HG02571 (cell line): ENCODE measurements at regions not wholly inside any gene's neighbourhood (a gene's known extent, or its start where the extent isn't known, plus 50 kb on each side); places are given as distances from the start of the nearest gene placed in this dataset.

Experiments used
- ATAC-seq: cut with Tn5 transposase; IDR thresholded peaks from one replicate; pipeline ENCODE4 v1.9.1; 2021; ENCODE audit warnings: mild to moderate bottlenecking, moderate library complexity; ENCODE audit not compliant: unreplicated experiment

DNA sequence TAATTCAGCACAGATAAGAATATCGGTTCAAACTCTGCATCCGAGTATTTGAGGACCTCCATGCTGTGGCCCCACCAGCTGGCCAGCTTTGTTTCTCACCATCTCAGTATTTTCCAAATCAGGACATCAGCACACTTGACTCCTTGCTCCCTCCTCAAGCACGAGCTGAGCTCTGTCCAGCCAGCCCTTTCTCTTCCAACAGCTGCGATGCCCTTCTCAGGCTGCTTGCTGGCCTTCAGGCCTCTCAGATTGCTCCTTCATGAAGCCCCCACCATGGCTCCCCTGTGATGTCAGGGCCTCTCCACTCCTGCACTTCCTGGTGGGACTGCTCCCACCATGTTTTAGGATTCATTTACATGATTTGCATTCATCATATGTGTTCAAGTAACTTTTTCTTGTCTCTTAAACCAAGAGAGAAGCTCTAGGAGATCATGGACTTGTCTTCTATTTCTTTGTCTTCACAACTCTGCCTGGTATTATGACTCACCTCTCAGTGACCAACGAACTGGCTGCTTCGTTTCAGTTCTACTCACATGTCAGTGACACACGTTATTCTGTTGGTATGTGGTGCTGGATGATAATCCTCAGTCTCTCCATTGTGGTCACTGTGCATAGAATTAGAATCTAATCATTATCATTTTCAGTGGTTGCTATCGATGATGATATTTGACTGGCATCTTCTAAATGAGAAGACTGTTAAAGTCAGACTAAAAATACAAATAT, 471.7 kb downstream of the EFNB2 start:
- no peak for ATAC-seq

DNA sequence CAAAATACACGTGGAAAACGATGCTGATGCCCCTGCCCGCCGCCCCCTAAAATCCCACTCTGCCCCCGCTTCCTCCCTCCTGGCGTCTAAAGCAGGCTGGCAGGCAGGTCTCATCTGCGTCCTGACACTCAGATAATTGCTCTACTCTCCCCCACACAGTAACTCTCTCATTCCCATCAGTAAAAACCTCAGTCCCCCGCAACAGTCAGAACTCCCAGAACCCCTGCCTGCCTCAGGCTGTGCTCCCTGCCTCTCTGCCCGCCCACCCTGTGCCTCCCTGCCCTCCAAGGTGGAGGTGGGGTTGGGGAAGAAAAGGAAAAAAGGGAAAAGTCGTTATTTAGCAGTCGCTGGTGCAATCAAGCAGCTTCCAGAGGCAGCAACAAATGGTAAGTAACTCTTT, 473.7 kb downstream of the EFNB2 start:
- no peak for ATAC-seq

DNA sequence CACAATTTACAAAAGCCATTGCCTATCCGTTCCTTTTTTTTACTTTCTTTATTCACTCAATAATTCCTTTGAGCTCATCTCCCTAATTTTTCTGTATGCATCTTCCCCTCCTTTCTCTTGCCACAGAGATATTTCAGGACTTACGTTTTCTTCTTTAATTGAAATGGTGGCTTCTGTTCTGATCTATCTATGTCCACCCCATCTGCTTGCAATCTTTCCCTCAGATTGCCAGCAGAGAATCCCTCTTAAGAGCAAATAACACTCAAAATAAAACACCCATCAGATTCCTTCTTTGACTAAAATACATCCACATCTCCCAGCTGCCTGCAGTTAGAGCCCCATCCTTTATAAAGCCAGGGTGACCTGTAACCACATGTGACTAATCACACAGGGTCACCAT, 478.6 kb downstream of the EFNB2 start:
- no peak for ATAC-seq

DNA sequence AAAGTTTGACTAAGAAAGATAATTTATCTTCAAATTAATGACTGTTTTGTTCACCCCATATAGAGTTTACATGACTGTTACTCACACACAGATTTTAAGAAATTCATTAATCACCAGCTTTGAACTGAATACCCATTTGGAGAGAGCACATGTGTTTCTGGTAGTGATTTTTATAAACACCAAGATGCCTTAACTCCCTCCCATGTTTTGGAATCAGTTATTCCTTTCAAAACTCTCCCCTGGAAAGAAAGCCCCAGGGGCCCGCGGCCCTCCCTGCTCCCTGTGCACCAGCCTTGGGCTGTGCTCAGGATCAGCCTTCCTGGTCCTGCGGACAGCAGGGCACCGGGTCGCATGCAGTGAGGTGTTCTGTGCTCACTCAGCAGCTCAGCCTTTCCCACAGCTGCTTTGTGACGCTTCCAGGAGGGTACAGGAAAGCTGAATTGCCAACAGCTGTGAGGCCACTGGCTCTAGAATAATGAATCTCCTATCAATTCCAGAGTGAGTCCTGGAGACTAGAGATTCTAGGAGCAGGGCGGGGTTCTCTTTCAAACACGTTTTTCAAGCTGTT, 483.2 kb downstream of the EFNB2 start:
- no peak for ATAC-seq

DNA sequence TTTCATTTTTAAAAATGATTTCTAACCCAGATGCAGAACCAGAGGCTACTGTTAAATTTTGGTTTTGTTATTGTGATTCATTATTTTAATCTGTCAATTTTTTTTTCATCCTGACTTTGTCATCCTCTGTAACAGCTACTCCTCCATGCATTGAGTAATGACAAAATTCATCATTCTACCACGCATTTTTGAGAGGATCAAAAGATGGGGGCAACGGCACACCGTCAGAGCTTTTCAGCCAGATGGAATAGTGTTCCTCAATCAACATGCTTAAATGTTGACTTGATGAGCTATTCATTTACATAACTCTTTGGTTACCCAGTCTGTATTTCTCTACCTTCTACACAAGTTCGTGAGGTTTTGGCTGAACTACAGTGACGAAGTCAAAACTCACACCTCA, 486.3 kb downstream of the EFNB2 start:
- no peak for ATAC-seq

DNA sequence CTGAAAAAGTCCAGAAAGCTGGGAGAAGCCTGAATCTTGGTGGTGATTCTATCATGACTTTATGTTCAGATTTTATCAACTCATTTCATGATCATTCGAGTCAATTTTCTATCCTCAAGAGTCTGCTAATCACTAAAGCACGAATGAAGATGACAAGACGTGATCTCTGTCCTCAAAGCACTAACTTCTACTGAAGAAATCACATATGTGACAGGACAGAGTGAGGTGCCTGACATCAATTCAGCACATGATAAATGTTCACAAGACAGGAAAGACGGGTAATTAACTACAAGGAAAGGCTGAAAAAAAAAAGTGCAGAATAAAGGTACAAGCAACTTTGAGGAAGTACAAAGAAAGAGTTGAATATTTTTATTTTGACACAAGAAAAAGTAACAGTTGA, 487.1 kb downstream of the EFNB2 start:
- ATAC-seq: no peak

DNA sequence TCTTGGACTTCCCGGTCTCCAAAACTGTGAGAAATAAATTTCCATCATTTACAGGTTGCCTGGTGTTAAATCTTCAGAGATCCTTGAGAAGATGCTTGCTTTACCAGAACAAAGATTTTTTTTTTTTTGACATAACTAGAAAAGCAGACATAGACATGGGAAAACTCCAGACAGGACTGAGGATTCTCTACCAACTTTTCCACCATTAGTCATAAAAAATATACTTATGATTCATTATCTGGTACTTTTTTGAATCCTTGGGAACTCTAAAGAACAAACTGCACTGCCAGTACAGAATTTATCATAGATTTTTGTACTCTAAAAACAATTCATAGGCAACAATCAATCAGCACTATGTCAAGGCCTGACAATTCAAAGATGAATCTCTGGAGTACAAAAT, 487.6 kb downstream of the EFNB2 start:
- no peak for ATAC-seq

DNA sequence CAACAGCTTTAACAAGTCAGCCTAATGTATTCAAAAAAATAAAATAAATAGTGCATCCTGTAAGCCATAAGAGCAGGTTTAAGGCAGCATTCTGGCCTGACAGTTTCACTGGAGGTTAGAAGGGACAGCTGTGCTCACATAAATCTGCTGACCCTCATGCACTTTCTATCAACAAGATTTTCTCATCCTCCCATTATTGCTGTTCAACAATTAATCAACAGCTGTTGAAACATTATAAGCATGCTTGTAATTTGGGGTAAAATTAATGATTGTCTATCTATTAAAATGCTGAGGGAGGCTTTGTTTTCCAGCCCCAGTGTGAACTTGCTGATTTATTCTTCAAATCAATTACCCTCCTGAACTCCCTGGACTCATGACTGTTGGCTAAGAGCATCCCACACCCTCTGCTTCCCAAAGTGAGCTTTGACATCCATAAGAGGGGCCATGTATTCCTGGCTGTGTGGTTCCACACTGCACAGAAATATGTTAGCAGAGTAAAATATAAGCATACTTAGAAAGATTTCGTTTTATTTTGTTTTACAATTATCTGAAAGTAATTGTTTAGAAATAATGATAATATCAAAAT, 492.4 kb downstream of the EFNB2 start:
- ATAC-seq: no peak

DNA sequence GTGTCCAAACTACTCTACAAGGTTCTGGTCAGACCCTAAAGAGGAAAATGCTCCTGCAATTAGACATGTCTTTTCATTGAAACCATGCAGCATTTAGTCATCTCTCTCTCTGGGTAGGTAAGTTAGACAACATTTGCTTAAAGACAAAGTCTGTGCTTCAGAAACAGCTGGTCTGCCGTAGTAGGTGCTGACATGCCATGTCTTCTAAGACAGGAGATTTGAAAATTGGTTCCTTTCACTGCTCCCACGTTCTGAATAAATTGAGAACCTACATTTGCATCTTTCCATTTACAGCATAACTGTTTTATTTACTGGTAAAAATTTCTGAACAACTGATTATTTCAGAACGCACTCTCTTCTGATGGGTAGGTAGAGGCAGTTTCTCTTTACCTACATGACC, 494.0 kb downstream of the EFNB2 start:
- ATAC-seq: no peak

DNA sequence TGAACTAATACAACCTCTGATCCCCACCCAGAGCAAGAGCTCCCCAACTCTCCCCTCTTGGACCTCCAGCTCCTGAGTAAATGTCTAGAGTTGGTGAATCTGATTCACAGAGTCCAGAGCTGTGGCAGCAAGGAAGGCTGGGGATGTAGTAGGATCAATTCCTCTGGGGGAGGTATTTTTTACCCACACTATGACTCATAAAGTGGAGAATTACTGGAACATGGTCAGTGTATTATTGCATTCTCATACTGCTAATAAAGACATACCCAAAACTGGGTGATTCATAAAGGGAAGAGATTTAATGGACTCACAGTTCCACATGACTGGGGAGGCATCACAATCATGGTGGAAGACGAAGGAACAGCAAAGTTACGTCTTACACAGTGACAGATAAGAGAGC, 496.7 kb downstream of the EFNB2 start:
- ATAC-seq: no peak

DNA sequence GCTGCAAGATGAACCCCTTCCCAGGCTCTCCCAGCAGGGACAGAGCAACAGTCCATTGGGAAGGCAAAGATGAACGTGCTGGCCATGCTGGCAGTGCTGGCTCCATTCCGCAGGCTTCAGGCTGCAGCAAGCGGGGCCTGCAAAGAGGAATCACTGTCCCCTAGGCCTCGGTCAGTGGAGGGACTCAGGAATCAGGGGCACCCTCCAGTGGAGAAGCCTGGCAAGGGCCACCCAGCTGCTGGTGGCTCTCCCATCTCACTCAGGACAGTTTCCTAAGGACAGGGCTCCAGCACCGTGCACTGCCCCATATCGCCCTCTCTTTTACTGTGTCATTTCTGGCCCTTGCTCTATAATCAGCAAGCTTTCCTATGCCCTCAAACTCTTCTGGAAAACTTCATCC, 498.6 kb downstream of the EFNB2 start:
- no peak for ATAC-seq

DNA sequence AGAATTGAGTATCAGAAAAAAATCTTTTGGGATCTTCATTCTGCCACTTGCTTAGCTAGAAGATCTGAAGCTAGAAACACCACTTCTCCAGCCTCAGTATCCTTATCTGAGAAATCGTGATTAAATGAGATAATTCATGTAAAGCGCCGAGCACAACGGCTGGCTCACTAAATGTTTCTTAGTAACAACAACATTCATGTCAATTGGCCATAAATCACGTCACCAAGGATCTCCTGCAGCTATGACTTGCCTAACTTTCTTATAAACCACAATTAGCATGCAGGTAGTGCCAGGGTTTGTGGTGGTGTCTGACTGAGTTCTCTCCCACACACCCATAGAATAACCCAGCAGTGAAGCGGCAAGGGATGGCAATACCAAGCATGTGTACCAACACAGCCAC, 501.3 kb downstream of the EFNB2 start:
- ATAC-seq: no peak

DNA sequence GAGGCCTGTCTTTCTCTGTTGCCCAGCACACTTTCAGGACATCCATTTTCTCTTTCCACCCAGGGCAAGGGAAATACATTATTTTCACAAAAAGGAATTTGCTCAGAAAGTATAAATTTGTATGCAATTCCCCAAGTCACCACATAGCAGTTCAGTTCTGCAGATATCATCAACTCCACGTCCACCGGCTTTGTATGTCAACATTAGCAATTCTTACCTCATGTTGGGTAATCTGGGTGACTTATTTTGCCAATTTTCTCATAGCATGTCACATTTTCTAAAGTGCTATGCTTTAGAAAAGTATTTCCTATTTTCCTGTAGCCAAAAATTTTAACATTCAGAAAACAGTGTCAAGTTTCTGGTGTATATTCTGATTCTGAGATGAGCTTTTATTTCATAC, 501.8 kb downstream of the EFNB2 start:
- no peak for ATAC-seq

DNA sequence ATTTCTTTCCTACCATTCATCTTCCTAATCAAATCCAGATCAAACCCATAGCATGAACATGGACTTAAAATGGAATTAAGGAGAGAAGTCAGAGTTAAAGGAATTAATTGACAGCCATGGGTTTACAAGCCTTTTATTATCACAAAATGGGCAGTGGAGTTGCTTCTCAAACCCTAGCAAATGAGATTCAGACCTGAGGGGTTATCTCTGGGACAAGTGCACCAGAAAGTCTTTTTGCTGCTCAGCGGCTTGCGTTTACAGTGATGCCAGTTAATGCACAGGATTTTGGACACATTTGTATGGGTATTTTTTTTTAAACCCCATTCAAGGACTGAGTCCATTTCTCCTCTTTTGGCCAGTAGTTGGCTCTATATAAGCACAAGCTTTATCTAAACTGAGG, 503.0 kb downstream of the EFNB2 start:
- no peak for ATAC-seq

DNA sequence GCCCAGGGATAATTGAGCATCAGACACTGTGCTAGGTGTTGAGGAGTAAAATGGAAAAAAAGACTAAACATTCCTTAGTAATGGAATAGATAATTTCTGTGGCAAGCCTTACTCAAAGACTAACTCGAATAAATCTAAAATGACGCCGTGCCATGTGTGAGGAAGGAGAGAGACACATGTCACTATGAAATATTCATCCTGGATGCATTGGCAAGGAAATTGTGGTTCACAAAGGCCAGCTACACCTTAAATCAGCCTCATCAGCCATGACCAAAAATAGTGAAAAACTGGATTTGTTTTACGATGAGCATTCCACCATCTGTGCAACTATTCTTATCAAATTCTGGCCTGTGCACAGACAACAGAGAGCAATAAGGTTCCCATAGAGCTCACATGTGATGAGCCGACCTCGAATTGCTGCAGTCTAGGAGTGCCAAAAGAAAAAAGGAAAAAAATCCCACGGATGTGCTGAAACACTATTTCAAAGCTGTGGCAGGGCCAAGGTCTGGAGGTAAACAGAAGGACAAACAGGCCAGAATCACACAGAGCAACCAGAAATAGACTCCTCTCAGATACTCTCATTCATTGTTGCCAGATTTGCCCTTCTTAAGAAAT, 505.7 kb downstream of the EFNB2 start:
- no peak for ATAC-seq

DNA sequence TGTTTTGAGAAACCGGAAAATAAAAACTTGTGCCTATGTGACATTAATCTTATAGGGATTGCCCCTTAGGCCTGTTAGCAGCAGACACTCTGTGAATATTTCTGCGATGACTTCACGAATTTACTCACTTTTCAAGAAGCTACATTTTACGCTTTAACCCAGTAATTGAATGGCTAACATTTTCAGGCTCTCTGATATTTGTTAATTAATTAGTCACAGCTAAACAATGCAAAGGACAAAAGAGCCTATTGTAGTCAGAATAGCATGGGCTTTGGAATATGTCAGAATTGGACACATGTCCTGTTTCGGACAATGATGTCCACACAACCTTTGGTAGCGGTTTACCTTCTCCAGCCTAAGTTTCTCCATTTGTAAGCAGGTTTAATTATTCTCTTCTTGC, 506.6 kb downstream of the EFNB2 start:
- ATAC-seq: no peak

DNA sequence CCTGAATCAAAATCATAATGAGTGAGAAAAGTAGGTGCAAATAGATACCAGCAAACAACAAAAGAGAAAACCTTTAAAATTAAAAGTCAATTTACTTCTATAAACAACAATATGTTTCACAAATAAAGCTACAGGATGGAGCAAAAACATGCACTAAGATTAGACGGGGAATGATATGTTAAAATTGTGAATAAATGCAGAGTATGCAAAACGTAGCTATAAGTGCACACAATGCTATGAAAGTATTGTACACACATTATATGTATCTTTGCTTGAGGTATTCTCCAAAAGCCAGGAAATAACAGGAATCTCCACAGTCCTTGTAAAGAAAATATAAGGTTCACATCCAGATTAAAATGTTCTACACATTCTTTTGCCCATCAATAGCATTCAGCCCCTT, 523.9 kb downstream of the EFNB2 start:
- ATAC-seq: no peak

DNA sequence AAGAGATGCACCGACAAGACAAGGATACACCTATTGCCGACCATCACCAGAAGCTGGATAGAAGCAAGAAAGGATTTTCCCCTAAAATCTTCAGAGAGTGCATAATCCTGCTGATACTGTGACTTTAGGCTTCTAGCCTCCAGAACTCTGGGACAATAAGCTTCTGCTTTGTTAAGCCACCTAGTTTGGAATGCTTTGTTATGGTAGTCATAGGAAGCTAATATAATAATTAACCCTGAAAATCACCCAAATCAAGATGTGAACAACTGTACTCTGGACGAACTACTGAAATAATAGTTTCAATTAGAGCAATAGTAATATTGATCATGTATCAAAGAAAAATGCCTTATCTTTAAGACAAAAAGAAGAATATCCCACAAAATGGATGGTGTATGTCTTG, 524.6 kb downstream of the EFNB2 start:
- ATAC-seq: no peak

DNA sequence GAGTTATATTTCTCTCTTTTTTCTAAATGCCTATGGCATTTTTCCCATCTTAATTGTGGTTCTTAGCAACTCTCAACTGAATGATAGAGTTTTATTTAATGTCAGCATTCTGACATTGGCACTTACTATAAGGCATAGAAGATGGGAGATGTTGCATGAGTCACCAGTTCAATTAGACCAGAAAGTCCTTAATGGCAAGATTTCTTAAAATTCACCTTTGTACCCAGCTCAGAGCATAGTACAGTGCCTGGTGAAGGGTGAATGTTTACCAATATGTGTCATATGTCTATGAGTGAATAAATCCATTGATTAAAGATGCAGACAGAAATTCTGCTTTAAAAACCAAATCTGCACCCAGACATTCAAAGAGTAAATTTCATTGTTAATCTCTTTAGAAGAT, 526.9 kb downstream of the EFNB2 start:
- ATAC-seq: no peak

DNA sequence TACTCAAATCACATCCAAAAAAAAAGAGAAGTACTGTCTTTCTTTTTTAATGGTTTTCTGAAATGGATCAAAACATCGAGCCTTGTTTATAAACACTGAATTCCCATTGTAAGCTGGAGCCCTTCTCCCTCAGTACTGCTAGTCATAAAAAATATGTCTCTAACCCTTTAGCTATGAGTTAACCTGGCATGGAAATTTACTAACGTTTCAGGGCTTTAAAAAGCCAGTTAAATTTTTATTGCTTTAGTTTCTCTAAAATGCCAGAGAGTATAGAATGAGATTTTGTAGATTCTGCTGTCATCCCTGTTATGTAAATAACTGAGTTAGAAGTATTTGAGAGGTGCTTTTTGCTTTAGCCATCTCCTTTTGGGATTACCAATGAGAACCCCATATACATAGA, 528.3 kb downstream of the EFNB2 start:
- no peak for ATAC-seq

DNA sequence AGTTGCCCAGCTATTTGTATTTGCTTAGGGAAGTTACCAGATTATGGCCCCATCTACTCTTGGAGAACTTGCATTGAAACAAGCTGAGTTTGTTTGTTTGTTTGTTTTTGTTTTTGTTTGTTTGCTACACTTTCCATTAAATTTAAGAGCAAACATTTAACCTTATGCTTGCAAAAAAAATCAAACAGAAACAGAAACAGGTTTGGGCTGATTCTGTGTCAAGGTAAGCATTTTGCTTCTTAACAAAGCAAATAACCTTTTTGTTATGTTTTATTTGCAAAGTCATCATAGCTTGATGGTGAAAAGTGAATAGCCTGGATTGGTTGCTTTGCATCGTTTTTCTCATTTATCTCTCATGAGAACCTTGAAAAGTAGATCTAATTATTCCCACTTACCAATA, 531.8 kb downstream of the EFNB2 start:
- ATAC-seq: no peak

DNA sequence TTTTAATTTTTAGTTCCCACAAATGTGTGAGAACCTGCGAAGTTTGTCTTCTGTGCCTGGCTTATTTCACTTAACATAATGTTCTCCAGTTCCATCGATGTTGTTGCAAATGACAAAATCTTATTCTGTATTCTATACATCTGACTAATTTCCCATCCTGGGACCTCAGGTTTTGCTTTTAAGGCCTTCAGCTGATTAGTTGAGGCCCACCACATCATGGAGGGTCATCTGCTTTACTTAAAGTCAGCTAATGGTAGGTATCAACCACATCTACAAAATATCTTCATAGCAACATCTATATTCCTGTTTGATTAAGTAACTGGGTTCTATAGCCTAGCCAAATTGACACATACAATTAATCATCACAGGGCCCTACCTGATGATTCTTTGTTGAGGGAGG, 534.0 kb downstream of the EFNB2 start:
- no peak for ATAC-seq
